Thymus (tissue), 11 donors: ENCODE measurements at regions not wholly inside any gene's neighbourhood (a gene's known extent, or its start where the extent isn't known, plus 50 kb on each side); places are given as distances from the start of the nearest gene placed in this dataset.

ENCODE experiments used
- DNase-seq, 9 donors: peaks; one replicate each; pipeline ENCODE4 v3.0.0-alpha.2; 2013; ENCODE audit warnings: low spot score in 9 of 9, low read depth in 6 of 9, missing footprints in 1 of 9
- H3K27ac ChIP-seq, 2 donors: one replicate each; pipeline ENCODE4 v1.5.1; 2013; ENCODE audit warnings: control low read depth in 1 of 2, low read depth in 1 of 2, low read length in 1 of 2, mild to moderate bottlenecking in 1 of 2, moderate library complexity in 1 of 2
- H3K27me3 ChIP-seq, 2 donors: one replicate each; pipeline ENCODE4 v1.5.1; 2013; ENCODE audit warnings: low read length in 1 of 2; ENCODE audit not compliant: control insufficient read depth in 2 of 2, insufficient read depth in 1 of 2
- H3K36me3 ChIP-seq, 2 donors: one replicate each; pipeline ENCODE4 v1.5.1; 2013; ENCODE audit warnings: low read length in 1 of 2, mild to moderate bottlenecking in 1 of 2, moderate library complexity in 1 of 2; ENCODE audit not compliant: control insufficient read depth in 2 of 2, insufficient read depth in 2 of 2
- H3K4me1 ChIP-seq, 2 donors: one replicate each; pipeline ENCODE4 v1.5.1; 2013; ENCODE audit warnings: low read length in 2 of 2; ENCODE audit not compliant: control insufficient read depth in 2 of 2, insufficient read depth in 2 of 2
- H3K4me3 ChIP-seq, 2 donors: one replicate each; pipeline ENCODE4 v1.5.1; 2013; ENCODE audit warnings: low read length in 2 of 2, control low read depth in 1 of 2, mild to moderate bottlenecking in 1 of 2
- H3K9me3 ChIP-seq, 2 donors: one replicate each; pipeline ENCODE4 v1.5.1; 2013; ENCODE audit warnings: low read length in 1 of 2, mild to moderate bottlenecking in 1 of 2; ENCODE audit not compliant: control insufficient read depth in 2 of 2, insufficient read depth in 1 of 2
- WGBS: extraction: QIAGEN DNeasy Blood & Tissue Kit; methylation state at CpG from one replicate; pipeline ENCODE4 v1.1.7; 2013; 5-methylcytosine and 5-hydroxymethylcytosine counted together
- donor health status: healthy.

DNA sequence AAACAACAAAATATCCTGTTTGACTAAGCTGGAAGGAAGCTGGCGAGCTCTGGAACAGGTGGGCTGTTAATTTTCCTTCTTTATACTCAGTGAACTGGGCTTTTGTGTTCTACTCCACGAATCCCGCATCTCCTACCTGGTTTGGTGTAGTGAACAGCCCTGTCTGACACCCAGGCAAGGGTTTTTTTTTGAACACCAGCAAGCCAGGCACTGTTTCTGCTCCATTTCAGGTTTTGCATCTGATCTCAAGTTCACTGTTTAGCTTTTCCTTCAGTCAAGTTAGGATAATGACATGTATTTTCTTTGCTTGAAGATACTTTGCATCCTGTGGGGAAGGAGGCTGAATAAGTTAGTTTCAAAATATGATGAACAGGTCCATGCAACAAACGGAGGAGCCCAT, 204.5 kb downstream of the SEMA6A start:
- Histone ChIP-seq H3K36me3 (no peaks in the 10 kb centered on the region), H3K4me1 (peaks cover 0 to 12% of the 10 kb centered on the region in 2 donors), H3K27me3 (no peaks in the 10 kb centered on the region), H3K27ac (no peak overlapping the region), H3K4me3 (no peak overlapping the region), H3K9me3 (no peaks in the 10 kb centered on the region)
- DNase-seq = peak in 1 of 9 donors; percentile 29
- 77% methylated on average over 4 of the region's 4 CpGs for WGBS

DNA sequence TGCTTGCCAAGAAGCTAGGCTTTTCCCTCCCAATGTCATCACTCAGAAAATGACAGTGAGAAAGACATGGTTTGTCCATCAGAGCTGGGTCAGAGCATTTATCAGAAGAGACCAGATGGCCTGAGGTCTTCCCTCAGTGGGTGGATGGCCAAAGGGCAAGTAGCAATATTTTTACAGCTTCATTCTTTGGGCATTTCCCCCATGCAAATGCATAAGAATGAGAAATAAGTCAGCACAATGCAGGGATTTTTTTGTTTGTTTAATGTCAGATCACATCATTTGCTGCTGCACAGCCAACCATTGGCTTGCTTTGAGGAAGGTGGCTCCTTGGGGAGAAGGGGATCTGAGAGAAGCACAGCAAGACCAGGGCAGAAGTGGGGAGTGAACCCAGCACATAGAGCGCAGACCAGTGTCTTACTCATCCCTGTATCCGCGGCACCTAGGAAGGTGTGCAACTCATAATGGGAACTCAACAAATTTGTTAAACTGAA, 209.6 kb downstream of the SEMA6A start:
- Histone ChIP-seq H3K4me1 (peaks cover 0 to 6% of the 10 kb centered on the region in 2 donors), H3K4me3 (no peak overlapping the region), H3K36me3 (no peaks in the 10 kb centered on the region), H3K9me3 (no peaks in the 10 kb centered on the region), H3K27me3 (no peaks in the 10 kb centered on the region), H3K27ac (no peak overlapping the region)
- WGBS = 67% methylated on average over 3 of the region's 3 CpGs
- DNase-seq = no peak

DNA sequence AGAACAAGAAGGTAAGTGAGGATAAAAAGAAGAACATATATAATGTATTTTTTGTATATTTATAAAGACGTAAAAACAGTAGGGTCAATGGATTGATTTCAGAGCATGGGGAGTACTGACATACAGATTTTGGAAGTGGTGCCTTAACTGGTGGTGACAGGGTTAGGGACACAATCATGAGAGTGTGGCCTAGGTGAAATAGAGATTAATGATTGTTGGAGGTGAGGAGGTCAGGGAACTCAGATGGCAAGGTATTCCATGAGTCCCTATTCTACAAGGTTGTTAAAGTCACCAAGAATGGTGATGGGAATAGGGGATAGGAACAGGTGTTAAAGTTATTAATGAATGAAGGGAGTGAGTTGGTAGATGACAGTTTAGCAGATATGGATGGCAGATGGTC, 210.8 kb downstream of the SEMA6A start:
- peaks cover 0 to 12% of the 10 kb centered on the region in 2 donors for H3K4me1 ChIP-seq
- H3K36me3 ChIP-seq = no peaks in the 10 kb centered on the region
- H3K27me3 ChIP-seq = no peaks in the 10 kb centered on the region
- no peak overlapping the region for H3K27ac ChIP-seq
- H3K4me3 ChIP-seq = no peak overlapping the region
- H3K9me3 ChIP-seq = no peaks in the 10 kb centered on the region
- WGBS = 99% methylated on average over 1 of the region's 1 CpG
- DNase-seq = no peak

DNA sequence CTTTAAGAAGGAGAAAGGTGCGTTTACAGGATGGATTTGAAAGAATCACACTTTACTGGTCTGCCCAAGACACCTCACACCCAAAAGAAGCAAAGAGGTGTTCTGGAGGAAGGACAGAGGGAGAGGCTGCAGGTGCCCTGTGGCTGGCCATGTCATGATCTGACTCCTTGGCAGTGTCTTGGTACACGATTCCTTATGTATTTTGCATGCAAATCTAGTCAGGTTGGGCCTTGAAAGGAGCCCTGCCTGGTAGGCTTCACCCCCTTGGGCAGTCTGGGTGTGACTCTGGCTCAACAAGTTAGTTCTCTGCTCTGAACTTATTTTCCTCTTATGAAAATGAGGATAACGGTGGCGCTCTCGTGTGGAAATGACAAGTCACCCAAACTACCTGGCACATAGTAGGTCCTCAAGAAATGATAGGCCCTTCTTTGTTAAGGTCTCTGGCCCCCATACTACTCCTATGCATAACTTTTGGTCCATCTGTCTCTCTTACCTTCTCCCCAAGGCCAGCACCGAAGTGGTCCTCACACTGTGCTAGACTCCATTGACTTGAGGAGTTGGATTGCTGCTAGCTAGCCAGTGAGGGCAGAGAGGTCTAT, 212.5 kb downstream of the SEMA6A start:
- Histone ChIP-seq H3K27ac (no peak overlapping the region), H3K4me3 (no peak overlapping the region)
- no peak for DNase-seq

DNA sequence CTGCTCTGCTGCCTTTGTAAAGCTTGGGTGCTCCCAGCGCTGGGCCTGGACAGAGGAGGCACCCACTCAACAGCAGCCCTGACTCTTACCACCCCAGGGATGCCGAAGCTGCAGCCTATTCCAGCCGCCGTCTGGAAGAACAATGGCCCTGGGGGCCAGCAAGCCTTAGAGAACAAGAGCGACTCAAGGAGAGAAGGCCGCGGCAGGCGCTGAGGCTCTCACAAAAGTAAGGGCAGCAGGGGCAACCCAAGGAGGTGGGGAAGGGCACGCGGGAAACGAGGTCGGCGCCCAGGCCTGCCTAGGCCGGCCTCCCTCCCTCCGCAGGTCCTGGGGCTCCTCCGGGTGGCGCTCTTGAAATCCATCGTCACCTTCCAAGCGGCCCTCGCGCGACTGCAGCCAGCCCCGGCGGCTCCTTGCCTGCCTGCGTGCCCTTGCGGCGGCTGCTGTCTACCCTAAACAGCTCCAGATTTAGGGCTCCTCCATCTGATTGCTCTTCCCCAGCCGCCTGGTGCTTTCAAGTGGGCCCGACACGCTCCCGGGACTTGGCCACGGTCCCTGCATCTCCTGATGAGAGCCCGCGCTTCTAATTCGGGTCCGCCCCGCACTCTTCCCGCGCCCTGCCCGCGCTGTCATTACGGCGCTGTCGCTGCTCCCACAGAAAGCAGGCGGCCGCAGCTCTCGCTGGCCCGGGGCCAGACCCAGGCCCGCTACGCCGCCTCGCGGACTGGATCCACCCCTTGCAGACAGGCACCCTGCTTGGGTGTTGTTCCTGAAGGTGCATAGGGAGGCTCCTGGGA, 213.3 kb downstream of the SEMA6A start:
- no peak for DNase-seq
- H3K27ac ChIP-seq = no peak overlapping the region

More for the DNA sequence above, 212.5 kb downstream of the SEMA6A start:
- H3K4me1 ChIP-seq = peaks cover 0 to 17% of the 10 kb centered on the region in 2 donors
- no peaks in the 10 kb centered on the region for H3K36me3 ChIP-seq
- no peaks in the 10 kb centered on the region for H3K27me3 ChIP-seq
- H3K9me3 ChIP-seq = no peaks in the 10 kb centered on the region
- 95% methylated on average over 6 of the region's 6 CpGs for WGBS

DNA sequence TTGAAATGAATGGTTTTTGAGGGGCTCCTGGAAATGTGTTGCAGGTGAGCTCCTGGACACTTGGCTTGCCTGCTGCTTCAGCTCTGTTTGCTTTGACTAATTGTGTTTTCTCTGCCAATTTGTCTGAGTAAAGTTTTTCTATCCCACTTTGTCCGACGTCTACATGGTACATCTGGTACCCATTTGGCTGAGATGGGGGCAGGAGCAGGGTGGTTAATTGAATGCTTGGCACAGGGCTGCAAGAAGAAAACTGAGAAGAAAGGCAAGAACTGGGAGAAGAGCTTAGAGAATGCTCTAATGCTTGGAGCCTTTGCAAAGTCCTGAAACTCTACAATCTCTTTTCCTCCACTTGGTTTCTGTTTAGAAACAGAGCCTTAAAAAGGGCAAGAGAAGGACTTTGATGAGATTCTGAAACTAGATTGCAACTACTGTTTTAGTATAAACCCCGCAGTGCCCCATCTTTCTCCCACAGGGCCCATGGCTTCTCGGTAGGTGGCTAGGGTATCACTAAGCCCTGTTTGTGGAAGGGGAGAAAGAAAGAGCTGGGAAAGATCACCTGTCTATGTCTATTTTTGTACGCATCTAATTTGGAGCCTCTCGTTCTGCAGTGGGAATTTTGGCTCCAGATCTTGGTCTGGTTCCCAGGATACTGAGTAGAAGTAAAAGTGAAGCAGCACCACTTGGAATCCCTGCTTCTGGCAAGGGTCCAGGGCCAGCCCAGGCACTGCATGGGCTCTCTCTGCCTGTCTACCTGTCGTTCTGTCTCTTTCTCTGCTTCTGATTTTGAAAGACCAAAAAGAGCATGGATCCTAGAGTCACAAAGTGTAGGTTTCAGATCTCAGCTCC, 214.4 kb downstream of the SEMA6A start:
- 87% methylated on average over 7 of the region's 7 CpGs for WGBS
- peaks cover 0 to 17% of the 10 kb centered on the region in 2 donors for H3K4me1 ChIP-seq
- H3K36me3 ChIP-seq = no peaks in the 10 kb centered on the region
- H3K9me3 ChIP-seq = no peaks in the 10 kb centered on the region
- no peak overlapping the region for H3K4me3 ChIP-seq
- no peaks in the 10 kb centered on the region for H3K27me3 ChIP-seq
- no peak overlapping the region for H3K27ac ChIP-seq
- no peak for DNase-seq

More for the DNA sequence above, 213.3 kb downstream of the SEMA6A start:
- Histone ChIP-seq H3K4me3 (no peak overlapping the region), H3K27me3 (no peaks in the 10 kb centered on the region), H3K36me3 (no peaks in the 10 kb centered on the region), H3K9me3 (no peaks in the 10 kb centered on the region), H3K4me1 (peaks cover 0 to 17% of the 10 kb centered on the region in 2 donors)
- 92% methylated on average over 53 of the region's 53 CpGs for WGBS

DNA sequence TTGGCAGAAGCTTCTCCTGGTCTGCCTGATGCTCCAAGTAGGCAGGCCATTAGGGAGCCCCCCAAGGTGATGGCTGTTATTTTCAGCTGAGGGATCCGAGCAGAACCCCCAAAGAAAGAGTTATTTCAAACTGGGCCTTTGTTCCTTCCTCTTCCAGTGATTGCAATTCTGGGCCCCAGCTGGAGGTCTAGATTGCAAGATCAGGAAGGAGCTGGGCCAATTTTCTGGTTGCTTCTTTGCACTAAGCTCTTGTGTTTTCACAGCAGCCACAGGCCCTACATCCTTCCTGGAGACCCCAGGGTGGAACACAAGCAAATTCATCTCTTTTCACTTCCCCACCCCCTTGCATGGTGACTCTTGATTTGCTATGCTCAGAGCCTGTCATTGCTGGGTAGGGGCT, 215.0 kb downstream of the SEMA6A start:
- H3K27ac ChIP-seq = no peak overlapping the region
- 51% methylated on average over 1 of the region's 1 CpG for WGBS

DNA sequence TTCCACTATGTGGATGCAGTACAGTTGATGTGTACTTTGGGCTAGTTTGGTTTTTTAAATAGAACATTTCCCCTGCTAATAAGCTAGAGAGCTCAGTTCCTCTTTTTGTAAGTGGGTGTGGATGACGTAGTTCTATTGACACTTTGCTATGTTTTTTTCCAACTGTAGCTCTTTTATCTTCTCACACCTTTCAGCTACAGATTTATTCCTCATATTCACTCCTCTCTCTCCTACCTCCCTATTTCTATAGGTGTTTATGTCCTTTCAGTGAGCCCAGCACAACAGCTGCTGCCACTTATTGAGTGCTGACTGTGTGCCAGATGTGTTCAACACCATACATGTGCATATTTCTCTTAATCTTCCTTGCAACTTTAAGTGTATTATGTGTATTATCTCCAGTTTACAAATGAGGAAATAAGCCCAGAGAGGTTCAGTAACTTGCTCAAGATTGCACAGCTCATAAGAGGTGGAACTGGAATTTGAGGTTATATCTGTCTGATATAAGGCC, 215.7 kb downstream of the SEMA6A start:
- Histone ChIP-seq H3K27ac (no peak overlapping the region), H3K27me3 (no peaks in the 10 kb centered on the region), H3K9me3 (no peaks in the 10 kb centered on the region), H3K4me3 (no peak overlapping the region), H3K36me3 (no peaks in the 10 kb centered on the region), H3K4me1 (peaks cover 0 to 17% of the 10 kb centered on the region in 2 donors)
- 34% methylated on average over 1 of the region's 1 CpG for WGBS
- peak in 1 of 9 donors; percentile 22 for DNase-seq

More for the DNA sequence above, 215.0 kb downstream of the SEMA6A start:
- Histone ChIP-seq H3K36me3 (no peaks in the 10 kb centered on the region), H3K9me3 (no peaks in the 10 kb centered on the region), H3K4me3 (no peak overlapping the region), H3K27me3 (no peaks in the 10 kb centered on the region), H3K4me1 (peaks cover 0 to 17% of the 10 kb centered on the region in 2 donors)
- no peak for DNase-seq
